Cardiac fibroblast (primary cell): ENCODE measurements at regions not wholly inside any gene's neighbourhood (a gene's known extent, or its start where the extent isn't known, plus 50 kb on each side); places are given as distances from the start of the nearest gene placed in this dataset.

Experiments
- DNase-seq, 2 donors: peaks; one replicate each; pipeline versions ENCODE4 v3.0.0 to v3.0.0-alpha.2; 2010; ENCODE audit warnings: low read depth in 2 of 2
- H3K4me3 ChIP-seq, 2 donors: replicated peaks in 1 of 2; 1 replicate in 1 of 2; 2 replicates in 1 of 2; pipeline ENCODE4 v1.5.1; 2011; ENCODE audit warnings: low read depth in 2 of 2, low read length in 2 of 2, mild to moderate bottlenecking in 2 of 2, moderate library complexity in 1 of 2
- CTCF ChIP-seq: IDR thresholded peaks from one replicate; pipeline ENCODE4 v1.5.1; 2011; ENCODE audit warnings: low read depth, mild to moderate bottlenecking, low read length, inconsistent platforms

GRCh38 chr2:114252713-114253112 lies 189.7 kb upstream of the DPP10 start:
- no peak overlapping the region for H3K4me3 ChIP-seq
- no peak for DNase-seq
- no peak for TF ChIP-seq CTCF

- DNase-seq: no peak
- H3K4me3 ChIP-seq: no peak overlapping the region
- no peak for TF ChIP-seq CTCF
Observed at GRCh38 chr2:114254875-114255274, 187.6 kb upstream of the DPP10 start.

- no peak overlapping the region for H3K4me3 ChIP-seq
- TF ChIP-seq CTCF: no peak
- no peak for DNase-seq
Observed at GRCh38 chr2:114259389-114259788, 183.1 kb upstream of the DPP10 start.

- no peak overlapping the region for H3K4me3 ChIP-seq
- DNase-seq: no peak
- no peak for TF ChIP-seq CTCF
Observed at GRCh38 chr2:114261366-114261765, 181.1 kb upstream of the DPP10 start.

- H3K4me3 ChIP-seq: no peak overlapping the region
- no peak for DNase-seq
- no peak for TF ChIP-seq CTCF
Observed at GRCh38 chr2:114265261-114265660, 177.2 kb upstream of the DPP10 start.

- no peak for TF ChIP-seq CTCF
- DNase-seq: no peak
- H3K4me3 ChIP-seq: no peak overlapping the region
Observed at GRCh38 chr2:114274957-114275356, 167.5 kb upstream of the DPP10 start.

GRCh38 chr2:114281188-114281587 lies 161.3 kb upstream of the DPP10 start:
- DNase-seq: no peak

More at GRCh38 chr2:114281188-114281587, 161.3 kb upstream of the DPP10 start:
- no peak for TF ChIP-seq CTCF
- H3K4me3 ChIP-seq: no peak overlapping the region
